Heart right ventricle (tissue), 16 donors: ENCODE measurements at regions not wholly inside any gene's neighbourhood (a gene's known extent, or its start where the extent isn't known, plus 50 kb on each side); places are given as distances from the start of the nearest gene placed in this dataset.
"Not testable (repeated sequence)": the region's sequence is repeated elsewhere in the genome, so short reads cannot be mapped to it uniquely, and the experiment has no call there.

Experiments
- ATAC-seq, 8 donors: fragments of 200-7000 bp; cut with Tn5 transposase; one replicate each; pipeline ENCODE4 v1.9.1; 2020; ENCODE audit warnings: mild to moderate bottlenecking in 8 of 8, moderate library complexity in 8 of 8, moderate number of reproducible peaks in 1 of 8
- DNase-seq, 2 donors: peaks; one replicate each; pipeline ENCODE4 v3.0.0-alpha.2; 2020
- H3K27ac ChIP-seq, 10 donors: fragments of 200-600 bp; sonication (generic) in 2 of 10; one replicate each; pipeline versions ENCODE4 v1.5.0 to v1.8.0; 2020 to 2022; ENCODE audit warnings: mild to moderate bottlenecking in 3 of 10
- H3K27me3 ChIP-seq, 7 donors: fragments of 200-600 bp; one replicate each; pipeline ENCODE4 v1.8.0; 2021 to 2022; ENCODE audit warnings: mild to moderate bottlenecking in 2 of 7
- H3K36me3 ChIP-seq, 9 donors: fragments of 200-600 bp; sonication (generic) in 1 of 9; one replicate each; pipeline versions ENCODE4 v1.5.0 to v1.8.0; 2020 to 2022; ENCODE audit warnings: mild to moderate bottlenecking in 2 of 9
- H3K4me1 ChIP-seq, 9 donors: fragments of 200-600 bp; sonication (generic) in 1 of 9; one replicate each; pipeline versions ENCODE4 v1.5.0 to v1.8.0; 2020 to 2022; ENCODE audit warnings: mild to moderate bottlenecking in 4 of 9
- H3K4me3 ChIP-seq, 10 donors: fragments of 200-600 bp; sonication (generic) in 2 of 10; one replicate each; pipeline versions ENCODE4 v1.5.0 to v1.8.0; 2020 to 2022; ENCODE audit warnings: mild to moderate bottlenecking in 7 of 10, moderate library complexity in 2 of 10
- H3K9me3 ChIP-seq, 11 donors: fragments of 200-600 bp in 10 of 11; sonication (generic) in 2 of 11; one replicate each; pipeline versions ENCODE4 v1.5.0 to v1.8.0; 2013 to 2022; ENCODE audit warnings: mild to moderate bottlenecking in 2 of 11, control low read depth in 1 of 11, moderate library complexity in 1 of 11
- CTCF ChIP-seq, 9 donors: fragments of 200-600 bp; sonication (generic) in 2 of 9; IDR thresholded peaks; one replicate each; pipeline versions ENCODE4 v1.5.0 to v1.8.0; 2021 to 2022; ENCODE audit warnings: antibody characterized with exemption in 9 of 9, mild to moderate bottlenecking in 5 of 9, moderate library complexity in 1 of 9
- WGBS, 2 donors: extraction: QIAGEN DNeasy Blood & Tissue Kit; methylation state at CpG; one replicate each; pipeline ENCODE4 v1.1.7; 2013; ENCODE audit warnings: inconsistent platforms in 1 of 2; 5-methylcytosine and 5-hydroxymethylcytosine counted together
- intact Hi-C, 10 donors: fragments of 100-400 bp; cut with DNase I; formaldehyde crosslinking; loops; one replicate each; pipeline versions ENCODE4 v1.11.1 to v1.14.2; 2022
- donor health status: Arrhythmogenic right ventricular cardiomyopathy.
- donor health status: ischemic (EF 13 %, LVEDD 7.1; RV severe dilation, severe dysfunction).
- donor health status: healthy with polysubstance abuse.
- donor health status: DM: no; HTN: yes; CAD: no.
- donor health status: DM: no; HTN: no; CAD: no.
- donor health status: ischemic (EF 25% LVEDD 6.9; RV normal size, moderate dysfunction).
- donor health status: ischemic (EF 25% LVEDD 5.7; RV mildly dilated, moderate dysfunction).
- donor health status: healthy.
- donor health status: DM: yes; HTN: yes; CAD: no.
- donor health status: Ischemic cardiomyopathy.
- donor health status: ischemic (EF 35%, LVEDD 5.7; RV mildly dilated, moderate dysfunction).
- donor health status: nonischemic (EF 11% LVEDD 7.7; RV severe dilation, severe dysfunction).
- donor health status: DM: yes; HTN: yes; CAD: no.
- donor health status: PGD.
- donor health status: ischemic (EF 29% LVEDD 5.4; RV normal size, mild dysfunction).
- donor health status: nonischemic (EF 23%, LVEDD 6.1; RV moderate dilation, normal function).

GRCh38 chr6:144372611-144373594, 87.8 kb downstream of the UTRN start:
- peak overlapping the region in 1 of 10 donors; percentile 6 for H3K27ac ChIP-seq
- ATAC-seq (no peak), DNase-seq (no peak)
- peaks cover 0 to 48% (median 17%) of the 10 kb centered on the region in 9 donors for H3K4me1 ChIP-seq
- no peak for TF ChIP-seq CTCF (IDR thresholded peaks at IDR 0.05)
- 82 to 86% methylated on average over 8 of the region's 8 CpGs for WGBS, 2 donors
- H3K27me3 ChIP-seq = no peaks in the 10 kb centered on the region
- no peak overlapping the region for H3K4me3 ChIP-seq
- peaks cover 0 to 6% (median 0%) of the 10 kb centered on the region in 11 donors for H3K9me3 ChIP-seq
- intact Hi-C loops = loop anchor here in 1 of 10 donors (10.0 kb wide), 1 partner anchor 52 kb away; no protein-coding TSS in a partner anchor
- peaks cover 0 to 11% (median 0%) of the 10 kb centered on the region in 9 donors for H3K36me3 ChIP-seq

GRCh38 chr6:144374525-144374924, 89.4 kb downstream of the UTRN start:
- WGBS, 2 donors = 95 to 98% methylated on average over 12 of the region's 12 CpGs
- not testable (repeated sequence) for ATAC-seq, H3K27ac ChIP-seq, H3K36me3 ChIP-seq, DNase-seq, H3K4me3 ChIP-seq, H3K9me3 ChIP-seq, H3K27me3 ChIP-seq
- peaks cover 0 to 65% (median 33%) of the 10 kb centered on the region in 9 donors for H3K4me1 ChIP-seq
- intact Hi-C loops = loop anchor here in 1 of 10 donors (10.0 kb wide), 1 partner anchor 50 kb away; no protein-coding TSS in a partner anchor

- intact Hi-C loops = loop anchor here in 2 of 10 donors (5.0 to 10.0 kb wide), 2 partner anchors 40 to 47 kb away; no protein-coding TSS in a partner anchor
- no peak for TF ChIP-seq CTCF (IDR thresholded peaks at IDR 0.05)
- WGBS, 2 donors = 36 to 50% methylated on average over 2 of the region's 2 CpGs
- H3K27me3 ChIP-seq = no peaks in the 10 kb centered on the region
- no peaks in the 10 kb centered on the region for H3K36me3 ChIP-seq
- H3K27ac ChIP-seq = peak overlapping the region in 2 of 10 donors; percentile 4 to 17
- H3K4me1 ChIP-seq = peaks cover 0 to 75% (median 32%) of the 10 kb centered on the region in 9 donors
- H3K4me3 ChIP-seq = no peak overlapping the region
- no peak for DNase-seq
- H3K9me3 ChIP-seq = peaks cover 0 to 11% (median 0%) of the 10 kb centered on the region in 11 donors
- peak in 4 of 8 donors; percentile 19 to 42 (median 28) for ATAC-seq
Measured at GRCh38 chr6:144377586-144378210, 92.6 kb downstream of the UTRN start.

- ATAC-seq = peak in 5 of 8 donors; percentile 33 to 70 (median 57)
- peaks cover 0 to 74% (median 32%) of the 10 kb centered on the region in 9 donors for H3K4me1 ChIP-seq
- WGBS, 2 donors = 47 to 50% methylated on average over 4 of the region's 4 CpGs
- no peaks in the 10 kb centered on the region for H3K27me3 ChIP-seq
- H3K27ac ChIP-seq = peak overlapping the region in 1 of 10 donors; percentile 22
- TF ChIP-seq CTCF (IDR thresholded peaks at IDR 0.05) = no peak
- H3K4me3 ChIP-seq = no peak overlapping the region
- H3K36me3 ChIP-seq = no peaks in the 10 kb centered on the region
- no peak for DNase-seq
- intact Hi-C loops = loop anchor here in 2 of 10 donors (5.0 to 10.0 kb wide), 2 partner anchors 39 to 46 kb away; no protein-coding TSS in a partner anchor
- H3K9me3 ChIP-seq = peaks cover 0 to 11% (median 0%) of the 10 kb centered on the region in 11 donors
Measured at GRCh38 chr6:144378437-144378836, 93.3 kb downstream of the UTRN start.
